Endothelial cell of umbilical vein (primary cell): ENCODE measurements at regions not wholly inside any gene's neighbourhood (a gene's known extent, or its start where the extent isn't known, plus 50 kb on each side); places are given as distances from the start of the nearest gene placed in this dataset.

Source experiments
- BruUV-seq: library from RNA; stranded (reverse); fragments of 400-500 nt; replicated peaks from 2 replicates; lab custom pipeline; 2021; lab: Mats Ljungman, UMichigan
- CTCF ChIA-PET: fragments of 300-600, 350-600 bp; sonication (Branson Sonifier 250); formaldehyde crosslinking; loops from one replicate; lab custom pipeline; 2021; ENCODE audit warnings: antibody characterized with exemption, inconsistent platforms; lab: Charles Lee
- POLR2A ChIA-PET: fragments of 300-600, 350-600 bp; sonication (Branson Sonifier 250); formaldehyde crosslinking; loops from one replicate; lab custom pipeline; 2021; ENCODE audit warnings: antibody characterized with exemption, inconsistent platforms; lab: Charles Lee
- DNase-seq: peaks from one replicate; pipeline ENCODE4 v3.0.0-alpha.2; 2011; ENCODE audit warnings: low read depth, low spot score
- FAIRE-seq: peaks from 2 replicates; lab custom pipeline; 2011; peaks lifted over from hg19 to GRCh38; lab: Jason Lieb, UNC
- H2AFZ ChIP-seq: 2 replicates; pipeline ENCODE4 v1.6.0; 2012; ENCODE audit warnings: low read depth, low read length, control low read depth, inconsistent platforms
- H3K27ac ChIP-seq: 2 replicates; pipeline ENCODE4 v1.5.1; 2011; ENCODE audit warnings: low read depth, mild to moderate bottlenecking, control low read depth, low read length, moderate library complexity; ENCODE audit not compliant: insufficient read depth
- H3K27me3 ChIP-seq, 2 experiments: 2 replicates each; pipeline versions ENCODE4 v1.6.0 to v1.6.1; 2011; ENCODE audit warnings: low read length in 2 of 2, mixed read lengths in 1 of 2; ENCODE audit not compliant: control insufficient read depth in 2 of 2, insufficient read depth in 2 of 2
- H3K36me3 ChIP-seq, 2 experiments: 2 replicates in 1 of 2; 3 replicates in 1 of 2; pipeline ENCODE4 v1.5.1; 2011; ENCODE audit warnings: low read length in 2 of 2, mild to moderate bottlenecking in 1 of 2, moderate library complexity in 1 of 2; ENCODE audit not compliant: control insufficient read depth in 2 of 2, insufficient read depth in 2 of 2; ENCODE audit errors: extremely low read depth in 1 of 2
- H3K4me1 ChIP-seq: 3 replicates; pipeline ENCODE4 v1.5.1; 2011; ENCODE audit warnings: mild to moderate bottlenecking, low read length; ENCODE audit not compliant: control insufficient read depth, insufficient read depth; ENCODE audit errors: extremely low read depth
- H3K4me2 ChIP-seq: 2 replicates; pipeline ENCODE4 v1.6.1; 2011; ENCODE audit warnings: low read length, control low read depth, mixed read lengths; ENCODE audit not compliant: insufficient read depth
- H3K4me3 ChIP-seq, 3 experiments: fragments of 200-600 bp in 1 of 3; sonication (generic), shearing (Covaris generic) in 1 of 3; replicated peaks in 1 of 3; 2 replicates each; pipeline ENCODE4 v1.5.1; 2011 to 2016; ENCODE audit warnings: control low read depth in 3 of 3, low read length in 3 of 3, mild to moderate bottlenecking in 2 of 3, inconsistent platforms in 1 of 3, low read depth in 1 of 3, moderate library complexity in 1 of 3; ENCODE audit not compliant: insufficient read depth in 1 of 3
- H3K79me2 ChIP-seq: 2 replicates; pipeline ENCODE4 v1.6.0; 2012; ENCODE audit warnings: low read length, inconsistent platforms; ENCODE audit not compliant: control insufficient read depth, insufficient read depth
- H3K9ac ChIP-seq: replicated peaks from 2 replicates; pipeline ENCODE3; 2011; ENCODE audit warnings: low read length, control low read depth; ENCODE audit not compliant: insufficient read depth; ENCODE audit errors: extremely low read depth
- H3K9me1 ChIP-seq: replicated peaks from 3 replicates; pipeline ENCODE4 v1.6.0; 2011; ENCODE audit warnings: mild to moderate bottlenecking, low read length; ENCODE audit not compliant: control insufficient read depth, insufficient read depth; ENCODE audit errors: extremely low read depth
- H3K9me3 ChIP-seq: replicated peaks from 2 replicates; pipeline ENCODE4 v1.5.1; 2012; ENCODE audit warnings: low read length, inconsistent platforms; ENCODE audit not compliant: control insufficient read depth, insufficient read depth
- H4K20me1 ChIP-seq: replicated peaks from 2 replicates; pipeline ENCODE3; 2011; ENCODE audit warnings: mild to moderate bottlenecking, low read length; ENCODE audit not compliant: control insufficient read depth, insufficient read depth; ENCODE audit errors: extremely low read depth
- CTCF ChIP-seq, 2 donors: IDR thresholded peaks; 1 replicate in 1 of 2; 2 replicates in 1 of 2; pipeline ENCODE4 v1.5.1; 2011; ENCODE audit warnings: low read length in 2 of 2, mild to moderate bottlenecking in 2 of 2, moderate library complexity in 2 of 2, control low read depth in 1 of 2, inconsistent platforms in 1 of 2, low read depth in 1 of 2; ENCODE audit not compliant: insufficient read depth in 1 of 2; ENCODE audit errors: extremely low read depth in 1 of 2
- EZH2 ChIP-seq: IDR thresholded peaks from 2 replicates; pipeline ENCODE4 v1.6.1; 2012; ENCODE audit warnings: borderline replicate concordance, low read depth, mild to moderate bottlenecking, moderate library complexity, low read length, inconsistent platforms; ENCODE audit not compliant: severe bottlenecking
- FOS ChIP-seq: IDR thresholded peaks from 2 replicates; pipeline ENCODE4 v1.6.1; 2011; ENCODE audit warnings: mild to moderate bottlenecking, low read length, moderate library complexity, borderline replicate concordance; ENCODE audit not compliant: insufficient read depth
- GATA2 ChIP-seq: IDR thresholded peaks from 2 replicates; pipeline ENCODE4 v1.7.0; 2011; ENCODE audit warnings: low read depth, mild to moderate bottlenecking, moderate library complexity, mixed read lengths, low read length; ENCODE audit not compliant: insufficient read length, insufficient read depth
- JUN ChIP-seq: IDR thresholded peaks from 2 replicates; pipeline ENCODE4 v1.6.1; 2011; ENCODE audit warnings: borderline replicate concordance, low read depth; ENCODE audit not compliant: insufficient read length, insufficient read depth
- MAX ChIP-seq: IDR thresholded peaks from 2 replicates; pipeline ENCODE4 v1.6.1; 2011; ENCODE audit not compliant: insufficient read depth, insufficient read length
- MYC ChIP-seq: IDR thresholded peaks from one replicate; pipeline ENCODE4 v1.6.1; 2011; ENCODE audit warnings: mild to moderate bottlenecking, low read depth, low read length
- POLR2A ChIP-seq: IDR thresholded peaks from 2 replicates; pipeline ENCODE4 v1.6.1; 2012; ENCODE audit warnings: low read depth, mild to moderate bottlenecking, control low read depth, low read length
- POLR2AphosphoS5 ChIP-seq: IDR thresholded peaks from 2 replicates; pipeline ENCODE4 v1.6.1; 2012; ENCODE audit warnings: low read depth, mild to moderate bottlenecking, control low read depth, low read length, moderate library complexity; ENCODE audit not compliant: insufficient read depth
- dilution Hi-C: fragments of 300-500 bp; cut with MboI; formaldehyde crosslinking; loops from one replicate; pipeline ENCODE4 v1.15.0; 2019; ENCODE audit warnings: low sequenced_read_pairs; ENCODE audit not compliant: extremely low pct_ligation_motif_present
- intact Hi-C: fragments of 100-400 bp; cut with micrococcal nuclease; formaldehyde crosslinking; loops from one replicate; pipeline ENCODE4 v1.10.0; 2022

GRCh38 chr1:199834711-199835110 lies 192.8 kb upstream of the NR5A2 start:
- TF ChIP-seq GATA2 (no peak), MYC (no peak), POLR2AphosphoS5 (no peak), EZH2 (no peak), FOS (no peak), CTCF (IDR thresholded peaks at IDR 0.05; ENCODE audit: extremely low read depth in 1 of 2, insufficient read depth in 1 of 2, low read depth in 1 of 2, low read length in 2 of 2) (no peak), POLR2A (no peak), JUN (no peak), MAX (no peak)
- Histone ChIP-seq H4K20me1 (no peaks in the 10 kb centered on the region), H3K36me3 (no peaks in the 10 kb centered on the region), H3K9me1 (no peaks in the 10 kb centered on the region), H3K9ac (no peak overlapping the region), H3K27me3 (no peaks in the 10 kb centered on the region), H3K4me2 (no peak overlapping the region), H3K9me3 (no peaks in the 10 kb centered on the region), H3K79me2 (no peaks in the 10 kb centered on the region), H3K4me1 (peaks cover 4% of the 10 kb centered on the region), H2AFZ (no peak overlapping the region), H3K27ac (no peak overlapping the region), H3K4me3 (no peak overlapping the region)
- dilution Hi-C loops (no loop called here), intact Hi-C loops (no loop called here)
- CTCF ChIA-PET: no interaction called here
- FAIRE-seq (no peak), DNase-seq (no peak)
- POLR2A ChIA-PET: no interaction called here
- BruUV-seq: no TSS peak
